WTC11 (cell line): ENCODE measurements at regions not wholly inside any gene's neighbourhood (a gene's known extent, or its start where the extent isn't known, plus 50 kb on each side); places are given as distances from the start of the nearest gene placed in this dataset.
"Not testable (repeated sequence)": the region's sequence is repeated elsewhere in the genome, so short reads cannot be mapped to it uniquely, and the experiment has no call there.

Experiments
- ATAC-seq: fragments of 200-7000 bp; cut with Tn5 transposase; 2 replicates; pipeline ENCODE4 v1.10.0; 2021; ENCODE audit warnings: mild to moderate bottlenecking, moderate library complexity
- CTCF ChIA-PET: fragments of 300-600 bp; sonication (Branson Sonifier 250); formaldehyde crosslinking; loops from one replicate; lab custom pipeline; 2021; ENCODE audit warnings: antibody characterized with exemption; lab: Charles Lee
- POLR2A ChIA-PET: fragments of 350-600 bp; sonication (Branson Sonifier 250); formaldehyde crosslinking; loops from one replicate; lab custom pipeline; 2021; ENCODE audit warnings: antibody characterized with exemption; lab: Charles Lee
- DNase-seq: peaks from one replicate; pipeline ENCODE4 v3.0.0; 2021; ENCODE audit warnings: low spot score
- H3K27ac Mint-ChIP-seq: 2 replicates; pipeline ENCODE4 v1.8.0; 2021; ENCODE audit warnings: mixed read lengths
- H3K27me3 Mint-ChIP-seq: 2 replicates; pipeline ENCODE4 v1.8.0; 2021; ENCODE audit warnings: low read depth, mild to moderate bottlenecking, moderate library complexity, mixed read lengths
- H3K36me3 Mint-ChIP-seq: 2 replicates; pipeline ENCODE4 v1.8.0; 2021; ENCODE audit warnings: mixed read lengths
- H3K4me1 Mint-ChIP-seq: 2 replicates; pipeline ENCODE4 v1.8.0; 2022; ENCODE audit warnings: mixed read lengths
- H3K4me3 Mint-ChIP-seq: 2 replicates; pipeline ENCODE4 v1.8.0; 2021; ENCODE audit warnings: mild to moderate bottlenecking, moderate library complexity, mixed read lengths
- H3K9me3 Mint-ChIP-seq: 2 replicates; pipeline ENCODE4 v1.8.0; 2021; ENCODE audit warnings: mixed read lengths
- CREB1 ChIP-seq: sonication (generic); formaldehyde crosslinking; IDR thresholded peaks from 2 replicates; pipeline ENCODE4 v1.8.0; 2023; ENCODE audit warnings: mild to moderate bottlenecking, missing genetic modification reagents
- E2F1 ChIP-seq: sonication (generic); formaldehyde crosslinking; IDR thresholded peaks from 2 replicates; pipeline ENCODE4 v1.8.0; 2022; ENCODE audit warnings: mild to moderate bottlenecking, missing genetic modification reagents
- EMX1 ChIP-seq: fragments of 250-450 bp; sonication (Bioruptor Pico); IDR thresholded peaks from 2 replicates; pipeline ENCODE4 v1.8.0; 2021; ENCODE audit warnings: mild to moderate bottlenecking
- ERG ChIP-seq: fragments of 250-450 bp; sonication (Bioruptor Pico); IDR thresholded peaks from 2 replicates; pipeline ENCODE4 v1.8.0; 2021; ENCODE audit warnings: mild to moderate bottlenecking
- HMGXB4 ChIP-seq: sonication (generic); formaldehyde crosslinking; IDR thresholded peaks from 2 replicates; pipeline ENCODE4 v1.8.1; 2023; ENCODE audit warnings: mild to moderate bottlenecking, moderate library complexity, missing genetic modification reagents
- IRF2 ChIP-seq: sonication (generic); formaldehyde crosslinking; IDR thresholded peaks from 2 replicates; pipeline ENCODE4 v1.8.0; 2022; ENCODE audit warnings: low read depth, missing genetic modification reagents, borderline replicate concordance
- JAZF1 ChIP-seq: fragments of 250-450 bp; sonication (Bioruptor Pico); IDR thresholded peaks from 2 replicates; pipeline ENCODE4 v1.9.0; 2021; ENCODE audit warnings: moderate library complexity, mild to moderate bottlenecking, inconsistent platforms
- KAT7 ChIP-seq: sonication (generic); formaldehyde crosslinking; IDR thresholded peaks from 2 replicates; pipeline ENCODE4 v1.8.1; 2023; ENCODE audit warnings: missing genetic modification reagents, mild to moderate bottlenecking, borderline replicate concordance
- MXD4 ChIP-seq: fragments of 250-450 bp; sonication (Bioruptor Pico); IDR thresholded peaks from 2 replicates; pipeline ENCODE4 v1.8.0; 2021; ENCODE audit warnings: mild to moderate bottlenecking, moderate library complexity, borderline replicate concordance
- OVOL2 ChIP-seq: fragments of 250-450 bp; sonication (Bioruptor Pico); IDR thresholded peaks from 2 replicates; pipeline ENCODE4 v1.9.0; 2021; ENCODE audit warnings: mild to moderate bottlenecking, borderline replicate concordance
- PRDM15 ChIP-seq: sonication (generic); formaldehyde crosslinking; IDR thresholded peaks from 2 replicates; pipeline ENCODE4 v1.8.0; 2022; ENCODE audit warnings: missing genetic modification reagents
- RORB ChIP-seq: fragments of 250-450 bp; sonication (Bioruptor Pico); IDR thresholded peaks from 2 replicates; pipeline ENCODE4 v1.9.0; 2021; ENCODE audit warnings: mild to moderate bottlenecking
- SMAD3 ChIP-seq: sonication (generic); formaldehyde crosslinking; IDR thresholded peaks from 2 replicates; pipeline ENCODE4 v1.8.0; 2022; ENCODE audit warnings: missing genetic modification reagents, mild to moderate bottlenecking, borderline replicate concordance
- TEAD1 ChIP-seq: sonication (generic); formaldehyde crosslinking; IDR thresholded peaks from 2 replicates; pipeline ENCODE4 v1.8.0; 2022; ENCODE audit warnings: mild to moderate bottlenecking, missing genetic modification reagents
- USF2 ChIP-seq: sonication (generic); formaldehyde crosslinking; IDR thresholded peaks from 2 replicates; pipeline ENCODE4 v1.8.1; 2023; ENCODE audit warnings: mild to moderate bottlenecking, missing genetic modification reagents, moderate library complexity
- ZNF416 ChIP-seq: fragments of 250-450 bp; sonication (Bioruptor Pico); IDR thresholded peaks from 2 replicates; pipeline ENCODE4 v1.9.0; 2021; ENCODE audit warnings: mild to moderate bottlenecking, inconsistent platforms
- ZNF532 ChIP-seq: fragments of 250-450 bp; sonication (Bioruptor Pico); IDR thresholded peaks from 2 replicates; pipeline ENCODE4 v1.9.0; 2021; ENCODE audit warnings: mild to moderate bottlenecking, borderline replicate concordance
- ZNF671 ChIP-seq: fragments of 250-450 bp; sonication (Bioruptor Pico); IDR thresholded peaks from 2 replicates; pipeline ENCODE4 v1.8.0; 2021; ENCODE audit warnings: mild to moderate bottlenecking

- no peak for TF ChIP-seq ZNF671
- no peak for TF ChIP-seq JAZF1 (CRISPR knock-in tag)
Measured at GRCh38 chr1:228891272-228892034, 156.2 kb downstream of the RHOU start (continued).

- H3K4me1 Mint-ChIP-seq, DNase-seq, POLR2A ChIA-PET, ATAC-seq, H3K4me3 Mint-ChIP-seq, H3K36me3 Mint-ChIP-seq, H3K27me3 Mint-ChIP-seq, CTCF ChIA-PET, H3K9me3 Mint-ChIP-seq, H3K27ac Mint-ChIP-seq: not testable (repeated sequence)
Measured at GRCh38 chr1:228892200-228892599, 156.9 kb downstream of the RHOU start.

GRCh38 chr1:228894442-228894989 is 159.2 kb downstream of the RHOU start:
- POLR2A ChIA-PET, result no interaction called here

More at GRCh38 chr1:228894442-228894989, 159.2 kb downstream of the RHOU start:
- CTCF ChIA-PET, result no interaction called here
- Mint-ChIP-seq H3K9me3 (0 out of 2 replicates have a peak, but pooled peaks cover 5% of the 10 kb centered on the region), H3K27me3 (no peaks in the 10 kb centered on the region; the same call in 1 of the 2 replicates), H3K36me3 (0 out of 2 replicates have a peak, but pooled peaks cover 5% of the 10 kb centered on the region), H3K27ac (no peak overlapping the region)
- ATAC-seq (no peak), DNase-seq (no peak)
- TF ChIP-seq ERG (CRISPR knock-in tag) (no peak), ZNF532 (CRISPR knock-in tag) (no peak), RORB (CRISPR knock-in tag) (no peak), EMX1 (CRISPR knock-in tag) (no peak), SMAD3 (no peak), TEAD1 (no peak), OVOL2 (CRISPR knock-in tag) (no peak), CREB1 (CRISPR knock-in tag) (no peak), ZNF416 (CRISPR knock-in tag) (no peak), E2F1 (CRISPR knock-in tag) (no peak), HMGXB4 (no peak), USF2 (CRISPR knock-in tag) (no peak), PRDM15 (CRISPR knock-in tag) (no peak), KAT7 (no peak), IRF2 (CRISPR knock-in tag) (no peak), MXD4 (CRISPR knock-in tag) (no peak)
- TF ChIP-seq, all 79 proteins: peak for 0
- Mint-ChIP-seq H3K4me3 (no peak overlapping the region), H3K4me1 (peaks cover 4% of the 10 kb centered on the region)
